ENCODE measurements at regions not wholly inside any gene's neighbourhood (a gene's known extent, or its start where the extent isn't known, plus 50 kb on each side); places are given as distances from the start of the nearest gene placed in this dataset.

- DNase-seq: no peak
These were observed 204.4 kb downstream of the SAMD5 start for GRCh38 chr6:147712841-147713240.

- peak in 9 of 56 donors; percentile 1 to 38 (median 6) for DNase-seq
These were observed 206.5 kb downstream of the SAMD5 start for GRCh38 chr6:147715035-147715434.

- DNase-seq: no peak
These were observed 207.9 kb downstream of the SAMD5 start for GRCh38 chr6:147716434-147716833.

GRCh38 chr6:147717991-147718390 lies 209.5 kb downstream of the SAMD5 start:
- no peak for DNase-seq

GRCh38 chr6:147722158-147722557 lies 213.7 kb downstream of the SAMD5 start:
- DNase-seq: no peak

- DNase-seq: no peak
These were observed 216.0 kb downstream of the SAMD5 start for GRCh38 chr6:147724454-147724853.

- DNase-seq: no peak
These were observed 217.9 kb downstream of the SAMD5 start for GRCh38 chr6:147726342-147726741.

- no peak for DNase-seq
These were observed 220.4 kb downstream of the SAMD5 start for GRCh38 chr6:147728903-147729302.

- DNase-seq: no peak
These were observed 225.2 kb downstream of the SAMD5 start for GRCh38 chr6:147733686-147734085.

GRCh38 chr6:147734151-147734550 lies 225.7 kb downstream of the SAMD5 start:
- no peak for DNase-seq

- DNase-seq: no peak
These were observed 227.4 kb downstream of the SAMD5 start for GRCh38 chr6:147735924-147736323.

GRCh38 chr6:147737115-147737514 lies 228.6 kb downstream of the SAMD5 start:
- DNase-seq: no peak

- DNase-seq: no peak
These were observed 229.6 kb downstream of the SAMD5 start for GRCh38 chr6:147738099-147738498.

- no peak for DNase-seq
These were observed 230.1 kb downstream of the SAMD5 start for GRCh38 chr6:147738516-147739162.

GRCh38 chr6:147740326-147740725 lies 231.8 kb downstream of the SAMD5 start:
- no peak for DNase-seq

GRCh38 chr6:147740916-147741315 lies 232.4 kb downstream of the SAMD5 start:
- no peak for DNase-seq

GRCh38 chr6:147741389-147741788 lies 232.9 kb downstream of the SAMD5 start:
- DNase-seq: no peak

- no peak for DNase-seq
These were observed 233.9 kb downstream of the SAMD5 start for GRCh38 chr6:147742440-147742839.

GRCh38 chr6:147744012-147744411 lies 235.5 kb downstream of the SAMD5 start:
- DNase-seq: no peak

- no peak for DNase-seq
These were observed 240.8 kb downstream of the SAMD5 start for GRCh38 chr6:147749331-147749730.

GRCh38 chr6:147750413-147750812 lies 241.9 kb downstream of the SAMD5 start:
- DNase-seq: no peak

GRCh38 chr6:147751232-147751631 lies 242.7 kb downstream of the SAMD5 start:
- no peak for DNase-seq

GRCh38 chr6:147752689-147753403 lies 244.4 kb downstream of the SAMD5 start:
- DNase-seq: no peak

Data from nucleus accumbens (tissue), 56 donors.